Activated CD4-positive, alpha-beta memory T cell treated with anti-CD3 and anti-CD28 coated beads for 36 hours (primary cell): ENCODE measurements at regions not wholly inside any gene's neighbourhood (a gene's known extent, or its start where the extent isn't known, plus 50 kb on each side); places are given as distances from the start of the nearest gene placed in this dataset.

Experiments
- CTCF ChIA-PET: fragments of 350-600 bp; sonication (Branson Sonifier 250); formaldehyde crosslinking; loops from one replicate; lab custom pipeline; 2021; ENCODE audit warnings: antibody characterized with exemption, inconsistent platforms; lab: Charles Lee
- POLR2A ChIA-PET: fragments of 350-600 bp; sonication (Branson Sonifier 250); formaldehyde crosslinking; loops from one replicate; lab custom pipeline; 2021; ENCODE audit warnings: antibody characterized with exemption; lab: Charles Lee
- DNase-seq: peaks from one replicate; pipeline ENCODE4 v3.0.0-alpha.2; 2020
- H3K27ac Mint-ChIP-seq: one replicate; pipeline ENCODE4 v1.8.0; 2021; ENCODE audit warnings: mixed read lengths
- H3K27me3 Mint-ChIP-seq: one replicate; pipeline ENCODE4 v1.8.0; 2021; ENCODE audit warnings: mixed read lengths
- H3K36me3 Mint-ChIP-seq: one replicate; pipeline ENCODE4 v1.8.0; 2021; ENCODE audit warnings: mixed read lengths
- H3K4me1 Mint-ChIP-seq: one replicate; pipeline ENCODE4 v1.8.0; 2021; ENCODE audit warnings: low read depth, mixed read lengths
- H3K4me3 Mint-ChIP-seq: one replicate; pipeline ENCODE4 v1.8.0; 2021; ENCODE audit warnings: mild to moderate bottlenecking, mixed read lengths
- H3K9me3 Mint-ChIP-seq: one replicate; pipeline ENCODE4 v1.8.0; 2021; ENCODE audit warnings: mixed read lengths
- intact Hi-C: fragments of 100-400 bp; cut with micrococcal nuclease; formaldehyde crosslinking; loops from one replicate; pipeline ENCODE4 v1.15.1; 2023

DNA sequence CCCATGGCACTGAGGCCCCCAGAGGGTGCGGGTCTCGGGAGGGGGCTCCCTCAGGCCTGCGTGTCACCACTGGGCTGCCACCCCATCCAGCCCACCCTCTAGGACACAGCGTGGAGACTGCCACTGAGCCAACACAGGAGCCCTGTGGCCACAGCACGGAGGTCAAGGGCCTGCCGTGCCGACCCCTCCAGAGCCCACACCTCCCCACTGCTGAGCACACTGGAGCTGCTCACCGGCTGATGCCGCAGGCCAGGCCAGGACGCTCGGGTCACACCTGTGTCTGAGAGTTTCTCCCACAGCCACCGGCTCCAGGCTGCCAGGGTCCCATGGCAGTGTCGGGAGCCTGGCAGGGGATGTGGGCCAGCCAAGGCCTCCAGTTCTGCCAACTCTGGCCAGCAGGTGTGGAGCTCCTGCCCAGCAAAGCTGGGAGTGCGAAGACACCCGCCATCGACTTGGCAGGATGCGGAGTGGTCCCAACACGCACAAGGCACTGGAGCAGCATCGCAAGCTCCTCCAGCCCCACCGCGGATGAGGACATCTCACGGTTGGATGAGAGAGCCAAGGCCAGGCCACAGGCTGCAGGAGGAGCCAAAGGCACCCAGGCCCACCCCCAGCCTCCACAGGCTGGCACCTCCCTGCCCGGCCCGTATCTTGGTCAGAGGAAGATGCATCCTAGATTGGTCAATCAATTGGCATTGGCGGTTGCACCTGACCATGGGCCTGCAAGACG is 187.1 kb downstream of the BRD1 start:
- CTCF ChIA-PET = no interaction called here

DNA sequence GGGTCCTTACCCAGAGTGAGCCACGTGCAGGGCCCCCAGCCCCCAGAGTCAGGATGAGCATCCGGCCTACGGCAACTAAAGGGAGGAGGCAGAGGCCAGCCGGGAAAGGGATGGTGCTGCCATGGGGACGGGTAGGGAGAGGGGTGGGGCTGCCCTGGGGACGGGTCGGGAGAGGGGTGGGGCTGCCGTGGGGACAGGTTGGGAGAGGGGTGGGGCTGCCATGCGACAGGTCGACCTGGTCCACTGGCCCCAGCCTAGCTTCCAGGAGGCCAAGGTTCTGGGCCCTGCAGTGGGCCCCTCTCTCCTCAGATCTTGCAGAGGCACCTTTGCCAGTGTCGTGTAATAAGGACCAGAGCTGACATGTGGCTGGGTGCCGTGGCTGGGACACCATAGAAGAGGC is 187.7 kb downstream of the BRD1 start:
- no peak overlapping the region for H3K4me3 Mint-ChIP-seq
- ChIA-PET CTCF (no interaction called here), POLR2A (no interaction called here)
- H3K36me3 Mint-ChIP-seq = peaks cover 1% of the 10 kb centered on the region
- no peak overlapping the region for H3K27ac Mint-ChIP-seq
- H3K9me3 Mint-ChIP-seq = no peaks in the 10 kb centered on the region
- H3K4me1 Mint-ChIP-seq = peaks cover 2% of the 10 kb centered on the region
- no peaks in the 10 kb centered on the region for H3K27me3 Mint-ChIP-seq
- DNase-seq = no peak
- intact Hi-C loops = no loop called here

More for the DNA sequence above, 187.1 kb downstream of the BRD1 start:
- no peak for DNase-seq
- H3K4me3 Mint-ChIP-seq = no peak overlapping the region
- peaks cover 1% of the 10 kb centered on the region for H3K36me3 Mint-ChIP-seq
- no peaks in the 10 kb centered on the region for H3K27me3 Mint-ChIP-seq
- intact Hi-C loops = no loop called here
- H3K4me1 Mint-ChIP-seq = peaks cover 2% of the 10 kb centered on the region
- no peak overlapping the region for H3K27ac Mint-ChIP-seq
- POLR2A ChIA-PET = no interaction called here
- H3K9me3 Mint-ChIP-seq = no peaks in the 10 kb centered on the region

DNA sequence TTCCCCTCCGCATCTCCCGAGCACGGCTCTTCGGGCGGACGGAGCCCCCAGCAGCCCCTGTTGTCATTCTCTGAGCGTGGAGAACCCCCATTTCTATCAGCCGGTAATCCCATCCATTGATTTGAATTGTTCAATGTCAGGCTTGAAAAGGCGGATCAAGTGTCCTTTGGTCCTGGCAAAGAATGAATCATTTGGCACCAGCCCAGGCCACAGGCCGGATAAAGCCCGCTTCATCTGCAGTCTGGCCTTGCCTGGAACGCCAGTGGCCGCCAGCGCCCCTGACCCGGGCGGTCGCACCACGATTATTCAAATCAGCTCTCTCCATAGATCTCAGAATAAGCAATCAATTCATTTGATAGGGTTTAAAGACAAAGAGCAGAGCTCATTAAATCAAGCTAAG is 188.9 kb downstream of the BRD1 start:
- intact Hi-C loops = no loop called here
- H3K27ac Mint-ChIP-seq = no peak overlapping the region
- CTCF ChIA-PET = no interaction called here
- H3K36me3 Mint-ChIP-seq = peaks cover 1% of the 10 kb centered on the region
- no peak for DNase-seq
- no peak overlapping the region for H3K4me3 Mint-ChIP-seq
- H3K9me3 Mint-ChIP-seq = no peaks in the 10 kb centered on the region
- H3K27me3 Mint-ChIP-seq = no peaks in the 10 kb centered on the region
- POLR2A ChIA-PET = no interaction called here
- peaks cover 2% of the 10 kb centered on the region for H3K4me1 Mint-ChIP-seq

DNA sequence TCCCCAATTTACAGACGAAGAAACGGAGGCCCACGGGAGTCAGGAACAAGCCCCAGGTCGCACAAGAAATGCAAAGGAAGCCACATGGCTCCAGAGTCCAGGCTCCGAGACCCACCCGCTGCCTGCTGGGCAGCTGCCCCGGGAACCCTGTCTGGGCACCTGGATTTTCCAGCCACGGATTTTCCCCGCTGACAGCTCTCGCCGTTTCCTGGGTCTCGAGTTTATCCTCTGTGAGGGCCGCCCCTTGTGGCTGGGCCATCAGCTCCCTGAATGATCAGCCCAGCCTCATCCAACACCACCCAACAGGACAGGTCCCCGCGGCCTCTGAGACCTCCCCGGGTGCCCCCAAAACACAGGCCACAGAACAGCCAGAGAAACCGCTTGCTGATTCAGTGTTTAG is 189.7 kb downstream of the BRD1 start:
- Mint-ChIP-seq H3K27ac (no peak overlapping the region), H3K4me1 (peaks cover 2% of the 10 kb centered on the region), H3K36me3 (peaks cover 1% of the 10 kb centered on the region), H3K27me3 (no peaks in the 10 kb centered on the region), H3K9me3 (no peaks in the 10 kb centered on the region), H3K4me3 (no peak overlapping the region)
- POLR2A ChIA-PET = no interaction called here
- intact Hi-C loops = no loop called here
- no peak for DNase-seq
- CTCF ChIA-PET = no interaction called here

DNA sequence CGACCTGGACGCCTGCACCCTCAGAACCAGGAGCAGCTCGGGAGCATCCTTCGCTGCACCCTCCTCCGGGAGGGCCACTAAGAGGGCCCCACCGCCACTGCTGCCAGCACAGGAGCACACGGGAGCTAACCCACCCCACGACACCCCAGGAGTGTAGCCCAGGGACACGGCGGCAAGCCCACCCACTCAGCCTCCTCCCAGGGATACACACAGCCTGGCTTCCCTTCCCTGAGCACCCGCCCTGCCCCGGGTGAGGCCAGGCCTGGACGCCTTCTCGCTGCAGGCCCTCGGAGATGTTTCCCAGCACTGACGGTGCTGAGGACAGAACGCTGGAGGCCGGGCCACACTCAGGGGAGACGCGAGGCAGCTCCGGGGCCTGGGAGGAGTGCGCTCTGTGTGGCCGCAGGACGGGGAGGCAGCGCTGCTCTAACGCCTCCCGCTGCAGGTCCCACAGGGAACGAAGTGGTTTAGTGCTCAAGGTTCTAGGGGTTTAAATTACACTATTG is 190.4 kb downstream of the BRD1 start:
- Mint-ChIP-seq H3K4me3 (no peak overlapping the region), H3K4me1 (peaks cover 2% of the 10 kb centered on the region), H3K9me3 (no peaks in the 10 kb centered on the region), H3K36me3 (peaks cover 1% of the 10 kb centered on the region), H3K27me3 (no peaks in the 10 kb centered on the region), H3K27ac (no peak overlapping the region)
- intact Hi-C loops = no loop called here
- DNase-seq = no peak
- CTCF ChIA-PET = no interaction called here
- POLR2A ChIA-PET = no interaction called here

DNA sequence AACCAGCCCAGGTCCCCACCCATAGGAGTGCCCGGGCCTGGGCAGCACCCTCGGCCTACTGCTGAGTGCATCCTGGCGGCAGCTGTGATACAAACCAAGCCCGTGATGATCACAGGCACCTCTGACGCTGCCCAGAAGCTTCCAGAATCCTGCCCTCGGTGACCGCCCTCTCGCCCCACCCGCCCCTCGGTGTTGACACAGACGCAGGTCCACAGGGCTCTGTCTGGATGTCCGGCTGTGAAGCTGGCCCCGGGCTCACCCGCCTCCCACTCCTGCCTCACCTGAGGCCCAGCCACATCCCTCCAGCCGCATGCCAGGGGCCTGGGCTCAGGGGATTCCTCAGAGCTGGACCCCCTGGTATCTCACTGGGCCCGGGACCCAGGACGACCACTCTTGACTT is 191.0 kb downstream of the BRD1 start:
- H3K27me3 Mint-ChIP-seq = no peaks in the 10 kb centered on the region
- H3K4me1 Mint-ChIP-seq = peaks cover 2% of the 10 kb centered on the region
- peaks cover 1% of the 10 kb centered on the region for H3K36me3 Mint-ChIP-seq
- ChIA-PET POLR2A (no interaction called here), CTCF (no interaction called here)
- DNase-seq = no peak
- no peak overlapping the region for H3K27ac Mint-ChIP-seq
- H3K9me3 Mint-ChIP-seq = no peaks in the 10 kb centered on the region
- H3K4me3 Mint-ChIP-seq = no peak overlapping the region
- intact Hi-C loops = no loop called here

DNA sequence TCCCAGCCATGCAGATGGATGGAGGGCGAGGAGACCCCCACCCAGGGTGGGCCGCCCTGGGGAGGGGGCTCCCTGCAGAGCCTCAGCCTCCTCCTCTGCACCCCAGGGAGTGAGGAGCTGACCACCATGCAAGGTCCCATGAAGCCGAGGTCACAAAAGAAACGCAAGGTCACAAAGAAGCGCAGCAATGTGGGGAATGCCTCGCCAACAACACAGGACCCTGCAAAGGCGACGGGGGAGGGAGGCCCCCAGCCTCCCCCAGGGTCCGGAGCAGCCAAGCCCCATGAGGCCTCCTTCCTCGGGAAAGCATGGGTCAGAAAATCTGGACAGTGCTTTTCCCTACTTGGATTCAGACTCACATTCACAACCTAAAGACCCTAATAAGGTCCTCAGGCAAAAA is 191.5 kb downstream of the BRD1 start:
- no peak for DNase-seq
- H3K27me3 Mint-ChIP-seq = no peaks in the 10 kb centered on the region
- H3K4me3 Mint-ChIP-seq = no peak overlapping the region
- no peak overlapping the region for H3K27ac Mint-ChIP-seq
- CTCF ChIA-PET = no interaction called here
- POLR2A ChIA-PET = no interaction called here
- peaks cover 1% of the 10 kb centered on the region for H3K36me3 Mint-ChIP-seq
- no peaks in the 10 kb centered on the region for H3K4me1 Mint-ChIP-seq
- intact Hi-C loops = no loop called here
- H3K9me3 Mint-ChIP-seq = no peaks in the 10 kb centered on the region

DNA sequence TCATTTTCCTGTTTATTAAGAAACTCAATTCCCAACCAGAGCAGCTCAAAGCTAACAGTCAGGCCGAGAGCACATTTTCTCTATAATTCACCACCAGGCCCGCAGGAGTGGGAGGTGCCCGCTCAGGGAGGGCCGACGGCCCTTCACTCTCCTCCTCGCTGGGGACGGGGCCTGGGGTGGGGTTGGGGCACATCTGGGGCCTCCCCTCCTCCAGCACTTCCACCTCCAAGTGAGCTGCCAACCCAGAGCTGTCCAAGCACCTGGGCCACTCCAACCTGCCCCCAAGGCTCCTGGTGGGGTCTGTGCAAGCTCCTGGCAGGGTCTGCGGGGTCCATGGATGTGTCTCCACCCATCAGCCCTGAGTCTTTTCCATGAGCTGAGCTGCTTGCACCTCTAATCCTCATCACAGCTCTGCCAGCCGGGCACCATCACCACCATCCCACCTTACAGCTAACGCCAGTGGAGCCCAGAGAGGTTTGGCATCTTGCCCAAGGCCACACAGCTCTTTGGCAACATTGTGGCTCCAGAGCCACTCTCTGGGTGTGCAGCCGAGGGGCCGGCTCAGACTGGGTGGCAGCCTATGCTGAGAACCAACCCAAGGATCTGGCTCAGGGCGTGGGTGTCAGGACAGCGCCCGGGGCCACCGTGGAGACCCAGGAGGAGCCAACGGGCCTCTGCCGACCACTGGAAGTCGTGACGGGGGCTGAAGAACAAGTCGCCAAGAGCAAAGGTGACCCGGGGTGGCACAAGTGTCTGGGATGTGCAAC is 193.5 kb downstream of the BRD1 start:
- H3K4me3 Mint-ChIP-seq = no peak overlapping the region
- no peak for DNase-seq
- H3K27ac Mint-ChIP-seq = no peak overlapping the region
- peaks cover 1% of the 10 kb centered on the region for H3K36me3 Mint-ChIP-seq
- H3K27me3 Mint-ChIP-seq = no peaks in the 10 kb centered on the region
- intact Hi-C loops = no loop called here
- POLR2A ChIA-PET = no interaction called here
- no peaks in the 10 kb centered on the region for H3K4me1 Mint-ChIP-seq
- CTCF ChIA-PET = interaction anchor here (1.1 kb wide), 1 partner anchor 68 kb away, joined by 3 read pairs; no protein-coding TSS in a partner anchor
- H3K9me3 Mint-ChIP-seq = no peaks in the 10 kb centered on the region

DNA sequence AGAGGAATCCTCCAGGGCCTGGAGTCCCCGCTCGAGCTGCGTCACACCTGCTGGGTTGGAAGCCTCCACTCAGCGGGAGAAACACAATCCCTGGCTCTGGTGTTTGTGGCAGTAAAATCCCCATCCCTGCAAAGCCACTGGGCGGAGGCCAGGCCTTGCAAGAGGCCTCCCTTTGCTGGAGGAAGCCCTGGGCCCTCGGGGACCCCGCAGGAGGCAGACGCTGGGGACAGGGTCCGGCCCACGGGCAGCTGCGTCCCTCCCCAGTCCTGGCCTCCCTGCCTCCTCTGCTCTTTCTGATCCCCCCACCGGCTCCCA is 194.7 kb downstream of the BRD1 start:
- Mint-ChIP-seq H3K9me3 (no peaks in the 10 kb centered on the region), H3K27me3 (no peaks in the 10 kb centered on the region), H3K4me1 (no peaks in the 10 kb centered on the region), H3K27ac (no peak overlapping the region), H3K4me3 (no peak overlapping the region), H3K36me3 (no peaks in the 10 kb centered on the region)
- ChIA-PET CTCF (no interaction called here), POLR2A (no interaction called here)
- intact Hi-C loops = no loop called here
- DNase-seq = no peak

DNA sequence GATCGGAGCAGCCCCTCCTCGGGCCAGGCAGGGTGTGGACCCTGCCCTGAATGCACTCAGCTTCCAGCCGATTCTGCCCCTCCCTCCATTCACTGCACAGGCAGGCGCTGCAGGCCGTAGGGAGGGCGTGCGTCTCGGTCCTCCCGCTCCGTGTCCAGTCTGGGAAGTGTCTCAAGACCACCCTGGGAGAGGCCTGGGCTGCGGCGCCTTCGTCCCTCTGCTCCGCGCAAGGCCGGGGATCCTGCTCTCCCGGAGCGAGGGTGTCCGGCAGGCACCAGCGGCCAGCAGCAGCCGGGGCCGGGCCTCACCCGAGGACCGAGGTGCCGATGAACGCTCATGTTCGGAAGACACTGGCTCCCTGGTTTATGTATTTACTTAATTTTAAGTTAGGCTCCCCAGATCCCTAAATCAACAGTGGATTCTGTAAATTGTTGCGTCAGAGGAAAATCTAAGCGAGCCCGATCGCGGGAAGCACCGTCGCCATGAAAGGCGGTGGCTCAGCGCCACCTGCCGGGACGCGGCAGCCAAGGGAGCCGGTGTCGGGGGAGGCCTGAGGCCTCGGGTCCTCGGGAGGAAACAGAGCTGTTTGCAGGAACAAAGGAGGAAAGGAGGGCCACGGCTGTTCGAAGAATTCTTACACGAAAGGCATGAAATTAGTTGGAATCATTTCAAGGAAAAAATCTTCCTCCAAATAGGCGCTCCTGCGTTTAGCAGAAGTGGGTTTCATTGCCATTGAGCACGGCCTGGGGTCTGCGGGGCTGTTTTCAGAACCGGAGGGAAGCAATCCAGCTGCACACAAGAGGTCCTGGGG is 195.3 kb downstream of the BRD1 start:
- POLR2A ChIA-PET = no interaction called here
- Mint-ChIP-seq H3K27me3 (no peaks in the 10 kb centered on the region), H3K27ac (no peak overlapping the region), H3K9me3 (no peaks in the 10 kb centered on the region), H3K4me3 (no peak overlapping the region), H3K4me1 (no peaks in the 10 kb centered on the region), H3K36me3 (no peaks in the 10 kb centered on the region)
- DNase-seq = peak; percentile 13
- intact Hi-C loops = no loop called here
- CTCF ChIA-PET = no interaction called here

DNA sequence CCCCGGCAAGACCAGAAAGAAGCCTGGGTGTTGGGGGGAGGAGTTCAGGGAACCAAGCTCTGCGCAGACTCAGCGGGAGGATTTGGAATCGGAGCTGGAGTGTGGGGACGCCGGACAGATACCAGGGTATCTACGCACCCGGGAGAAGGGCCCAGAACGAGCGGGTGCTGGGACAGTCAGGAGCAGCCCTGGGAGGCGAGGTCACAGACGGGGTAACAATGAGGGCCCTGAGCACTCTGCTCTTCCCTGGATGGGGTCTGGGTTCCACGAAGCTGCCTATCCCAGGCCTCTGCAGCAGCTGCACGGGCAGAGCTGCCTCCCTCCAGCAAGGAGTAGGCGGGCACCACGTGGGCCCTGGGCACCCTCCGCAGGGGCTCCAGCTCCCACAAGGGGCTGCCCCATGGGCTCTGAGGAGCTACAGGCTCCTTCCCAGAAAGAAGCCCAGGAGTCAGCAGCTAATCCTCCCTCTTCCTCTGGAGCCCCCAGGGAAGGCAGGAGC is 197.2 kb downstream of the BRD1 start:
- Mint-ChIP-seq H3K27ac (no peak overlapping the region), H3K4me3 (no peak overlapping the region)
- CTCF ChIA-PET = no interaction called here

More for the DNA sequence above, 197.2 kb downstream of the BRD1 start:
- no peaks in the 10 kb centered on the region for H3K4me1 Mint-ChIP-seq
- no peaks in the 10 kb centered on the region for H3K36me3 Mint-ChIP-seq
- POLR2A ChIA-PET = no interaction called here
- no peaks in the 10 kb centered on the region for H3K27me3 Mint-ChIP-seq
- H3K9me3 Mint-ChIP-seq = no peaks in the 10 kb centered on the region
- no peak for DNase-seq
- intact Hi-C loops = no loop called here
